ENCODE measurements at regions not wholly inside any gene's neighbourhood (a gene's known extent, or its start where the extent isn't known, plus 50 kb on each side); places are given as distances from the start of the nearest gene placed in this dataset.

DNA sequence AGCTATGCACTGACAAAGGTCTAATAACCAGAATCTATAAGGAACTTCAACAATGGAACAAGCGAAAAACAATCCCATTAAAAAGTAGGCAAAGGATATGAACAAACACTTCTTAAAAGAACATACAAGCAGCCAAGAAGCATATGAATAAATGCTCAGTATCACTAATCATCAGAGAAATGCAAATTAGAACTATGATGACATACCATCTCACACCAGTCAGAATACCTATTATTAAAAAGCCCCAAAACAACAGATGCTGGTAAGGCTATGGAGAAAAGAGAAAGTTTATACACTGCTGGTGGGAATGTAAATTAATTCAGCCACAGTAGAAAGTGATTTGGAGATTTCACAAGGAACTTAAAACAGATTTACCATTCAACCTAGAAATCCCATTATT is 211.8 kb downstream of the EDN1 start:
- TF ChIP-seq, protein P1, sequence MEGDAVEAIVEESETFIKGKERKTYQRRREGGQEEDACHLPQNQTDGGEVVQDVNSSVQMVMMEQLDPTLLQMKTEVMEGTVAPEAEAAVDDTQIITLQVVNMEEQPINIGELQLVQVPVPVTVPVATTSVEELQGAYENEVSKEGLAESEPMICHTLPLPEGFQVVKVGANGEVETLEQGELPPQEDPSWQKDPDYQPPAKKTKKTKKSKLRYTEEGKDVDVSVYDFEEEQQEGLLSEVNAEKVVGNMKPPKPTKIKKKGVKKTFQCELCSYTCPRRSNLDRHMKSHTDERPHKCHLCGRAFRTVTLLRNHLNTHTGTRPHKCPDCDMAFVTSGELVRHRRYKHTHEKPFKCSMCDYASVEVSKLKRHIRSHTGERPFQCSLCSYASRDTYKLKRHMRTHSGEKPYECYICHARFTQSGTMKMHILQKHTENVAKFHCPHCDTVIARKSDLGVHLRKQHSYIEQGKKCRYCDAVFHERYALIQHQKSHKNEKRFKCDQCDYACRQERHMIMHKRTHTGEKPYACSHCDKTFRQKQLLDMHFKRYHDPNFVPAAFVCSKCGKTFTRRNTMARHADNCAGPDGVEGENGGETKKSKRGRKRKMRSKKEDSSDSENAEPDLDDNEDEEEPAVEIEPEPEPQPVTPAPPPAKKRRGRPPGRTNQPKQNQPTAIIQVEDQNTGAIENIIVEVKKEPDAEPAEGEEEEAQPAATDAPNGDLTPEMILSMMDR (conservative IDR thresholded peaks at IDR 0.05): no peak
- TF ChIP-seq ZFX (IDR thresholded peaks at IDR 0.05): no peak

Data from C4-2B (cell line).